NCI-H1105 (cell line): ENCODE measurements at regions not wholly inside any gene's neighbourhood (a gene's known extent, or its start where the extent isn't known, plus 50 kb on each side); places are given as distances from the start of the nearest gene placed in this dataset.
A peak's percentile ranks its signal among the peaks of the same experiment; 100 is the strongest.

Experiments
- DNase-seq: peaks from one replicate; lab custom pipeline; 2025; lab: John Stamatoyannopoulos, UW

DNA sequence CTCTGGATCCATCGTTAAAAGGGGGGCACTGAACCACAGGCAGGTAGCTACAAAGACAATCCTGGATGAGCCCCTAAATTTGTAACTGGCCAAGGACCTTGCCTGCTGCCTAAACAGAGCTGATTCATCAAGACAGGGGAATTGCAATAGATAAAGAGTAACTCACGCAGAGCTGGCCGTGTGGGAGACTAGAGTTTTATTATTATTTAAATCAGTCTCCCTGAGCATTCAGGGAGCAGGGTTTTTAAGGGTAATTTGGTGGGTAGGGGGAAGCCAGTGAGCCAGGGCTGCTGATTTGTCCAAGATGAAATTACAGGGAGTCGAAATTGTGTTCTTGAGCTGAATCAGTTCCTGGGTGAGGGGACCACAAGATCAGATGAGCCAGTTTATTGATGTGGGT, 885.1 kb upstream of the CADM2 start:
- DNase-seq, result no peak

DNA sequence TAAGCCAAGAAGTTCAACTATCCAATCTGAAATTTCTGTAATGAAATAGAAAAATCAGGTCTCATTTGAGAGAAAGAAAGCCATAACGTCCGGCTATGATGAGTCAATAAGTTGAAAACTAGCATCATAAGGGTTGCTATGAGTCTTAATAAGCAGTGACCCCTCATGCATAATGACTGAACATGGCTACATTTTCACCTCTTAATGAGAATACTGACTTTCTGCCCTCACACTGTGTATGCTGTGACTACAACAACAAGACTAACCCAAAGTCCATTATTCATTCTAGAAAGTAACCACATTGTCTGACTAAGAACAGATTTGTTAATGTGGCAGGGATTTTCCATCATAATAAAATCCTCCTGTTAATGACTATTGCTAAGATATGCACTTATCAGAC, 884.0 kb upstream of the CADM2 start:
- DNase-seq, result no peak

DNA sequence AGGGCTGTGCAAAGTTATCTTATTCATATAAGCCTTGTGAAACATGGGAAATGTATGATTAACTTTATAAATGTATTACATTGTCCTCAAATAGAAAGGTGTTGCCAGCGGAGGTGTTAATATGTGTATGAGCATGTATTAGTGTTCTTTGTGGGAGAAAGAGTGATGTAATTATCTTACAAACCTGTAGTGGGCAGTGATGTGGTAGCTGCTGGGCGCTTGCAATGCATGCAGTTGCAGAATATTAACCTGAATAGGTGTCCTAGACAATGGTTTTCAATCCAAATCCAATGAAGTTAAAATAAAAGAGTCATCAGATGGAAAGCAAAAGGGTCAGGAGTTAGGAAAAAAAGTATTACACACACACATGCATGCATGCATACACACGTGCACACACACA, 881.3 kb upstream of the CADM2 start:
- no peak for DNase-seq

DNA sequence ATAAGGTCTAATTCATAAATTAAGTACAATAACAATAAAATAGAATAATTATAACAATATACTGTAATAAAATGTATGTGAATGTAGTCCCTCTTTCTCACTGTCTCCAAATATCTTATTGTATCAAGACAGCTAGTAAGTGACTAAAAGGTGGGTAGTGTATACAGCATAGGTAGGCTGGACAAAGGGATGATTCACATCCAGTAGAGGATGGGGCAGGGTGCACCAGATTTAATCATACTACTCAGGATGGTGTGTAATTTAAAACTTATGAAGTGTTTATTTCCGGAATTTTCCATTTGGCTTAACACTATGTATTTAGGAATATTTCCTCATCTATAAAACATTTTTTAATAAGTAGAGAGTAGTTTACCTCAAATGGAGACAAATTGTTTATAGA, 876.1 kb upstream of the CADM2 start:
- DNase-seq, result no peak

DNA sequence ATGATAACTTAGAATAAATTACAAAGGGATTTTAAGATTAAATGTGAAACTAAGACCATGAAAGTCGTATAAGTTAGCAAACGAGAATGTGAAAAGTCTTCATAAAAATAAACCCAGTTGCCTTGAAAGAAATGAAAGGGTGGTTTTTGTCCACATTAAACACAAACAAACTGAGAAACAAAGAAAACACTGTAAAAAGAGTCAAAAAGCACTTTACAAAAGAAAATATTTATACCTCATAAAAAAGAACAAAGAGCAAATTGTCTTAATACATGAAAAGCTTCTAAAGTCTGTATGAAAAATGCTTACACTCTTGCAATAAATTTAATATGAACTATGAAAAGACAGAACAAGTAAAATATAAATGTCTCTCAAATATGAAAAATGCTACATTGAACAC, 865.9 kb upstream of the CADM2 start:
- DNase-seq, result no peak

DNA sequence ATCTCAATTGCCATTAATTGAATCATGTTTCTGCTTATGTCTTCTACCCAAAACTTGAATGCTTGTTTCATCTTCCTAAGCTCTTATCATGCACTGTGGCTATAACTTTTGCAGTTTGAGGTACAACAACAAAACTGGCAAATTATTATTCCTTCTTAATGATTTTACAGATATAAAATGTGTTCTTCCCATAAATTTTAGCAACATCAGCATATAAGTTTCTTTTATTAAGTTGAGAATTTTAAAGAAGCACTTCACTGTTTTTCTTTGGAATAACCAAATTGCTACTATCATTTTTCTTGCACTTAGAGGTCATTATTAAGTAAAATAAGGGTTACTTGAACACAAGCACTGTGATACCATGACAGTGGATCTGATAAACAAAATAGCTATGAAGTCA, 862.6 kb upstream of the CADM2 start:
- no peak for DNase-seq

DNA sequence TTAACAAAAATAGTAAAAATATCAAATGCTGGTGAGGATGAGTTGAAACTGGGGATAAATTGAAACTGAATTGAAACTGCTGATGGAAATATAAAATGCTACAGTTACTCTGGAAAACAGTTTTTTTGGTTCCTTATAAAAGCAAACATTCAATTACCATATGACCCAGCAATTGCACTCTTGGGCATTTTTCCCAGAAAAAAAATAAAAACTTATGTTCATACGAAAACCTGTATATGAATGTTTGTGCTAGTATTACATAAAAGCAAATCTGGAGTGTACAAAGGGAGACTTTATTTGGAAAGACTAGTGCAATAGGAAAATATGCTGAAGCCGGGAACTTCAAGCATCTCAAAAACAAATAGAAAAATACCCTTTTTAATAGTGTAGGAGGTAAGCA, 857.9 kb upstream of the CADM2 start:
- no peak for DNase-seq

DNA sequence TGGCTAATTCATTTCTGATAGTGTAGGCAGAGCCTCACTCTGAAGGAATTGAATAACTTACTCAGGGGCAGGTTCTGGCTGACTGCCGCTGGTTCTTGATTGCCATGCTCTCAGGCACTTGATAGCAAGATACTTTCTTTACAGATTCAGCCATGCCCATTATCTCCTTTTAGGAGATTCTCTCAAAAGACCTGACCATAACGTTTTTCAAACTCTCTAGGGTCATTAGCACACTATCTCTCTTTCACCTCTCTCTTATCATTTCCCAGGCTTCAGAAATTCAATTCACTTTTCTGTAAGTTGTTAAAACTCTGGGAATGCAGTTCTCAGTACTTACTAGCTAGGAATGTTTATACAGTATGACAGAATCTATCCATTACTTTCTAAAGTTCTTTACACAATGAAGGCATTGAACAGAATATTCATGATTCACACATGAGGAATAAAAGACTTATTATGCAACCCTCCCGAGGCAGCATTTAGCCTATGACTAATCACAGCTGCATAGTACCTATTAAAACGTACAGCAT, 850.3 kb upstream of the CADM2 start:
- no peak for DNase-seq

DNA sequence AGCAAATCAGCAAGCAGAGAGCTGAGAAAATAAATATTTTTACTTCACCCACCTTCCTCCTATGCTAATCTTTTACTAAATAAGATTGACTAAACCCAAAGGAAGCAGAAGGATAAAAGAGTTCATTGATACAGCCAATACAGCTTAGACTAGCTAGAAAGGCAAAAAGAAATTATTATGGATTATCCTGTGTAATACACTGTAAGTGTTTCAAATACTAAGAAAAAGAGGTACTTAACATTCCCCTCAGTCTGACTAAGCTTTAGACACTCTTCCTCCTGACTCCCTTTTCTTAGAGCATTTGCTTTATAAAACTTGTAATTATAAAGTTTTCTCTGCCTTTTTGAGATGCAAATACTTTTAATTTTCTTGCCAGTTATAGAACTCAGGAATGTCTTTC, 848.9 kb upstream of the CADM2 start:
- no peak for DNase-seq

DNA sequence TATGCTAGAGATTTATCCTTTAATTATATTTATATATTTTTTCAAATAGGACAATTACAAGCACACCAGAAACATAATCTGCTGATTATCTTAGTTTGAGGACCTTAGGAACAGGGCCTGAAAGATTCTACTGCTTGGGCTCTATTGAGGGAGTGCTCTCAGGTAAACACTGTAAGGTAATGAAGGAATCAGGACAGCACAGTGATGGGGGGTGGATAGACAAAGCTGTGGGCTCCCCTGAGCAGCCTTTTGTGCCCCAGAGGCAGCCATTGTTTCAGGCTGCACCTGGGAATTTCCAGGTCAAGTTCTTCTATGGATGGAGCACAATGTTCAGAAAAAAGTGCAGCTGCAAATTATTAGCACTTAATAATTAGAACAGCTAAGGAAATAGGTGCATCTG, 848.0 kb upstream of the CADM2 start:
- DNase-seq, result no peak

DNA sequence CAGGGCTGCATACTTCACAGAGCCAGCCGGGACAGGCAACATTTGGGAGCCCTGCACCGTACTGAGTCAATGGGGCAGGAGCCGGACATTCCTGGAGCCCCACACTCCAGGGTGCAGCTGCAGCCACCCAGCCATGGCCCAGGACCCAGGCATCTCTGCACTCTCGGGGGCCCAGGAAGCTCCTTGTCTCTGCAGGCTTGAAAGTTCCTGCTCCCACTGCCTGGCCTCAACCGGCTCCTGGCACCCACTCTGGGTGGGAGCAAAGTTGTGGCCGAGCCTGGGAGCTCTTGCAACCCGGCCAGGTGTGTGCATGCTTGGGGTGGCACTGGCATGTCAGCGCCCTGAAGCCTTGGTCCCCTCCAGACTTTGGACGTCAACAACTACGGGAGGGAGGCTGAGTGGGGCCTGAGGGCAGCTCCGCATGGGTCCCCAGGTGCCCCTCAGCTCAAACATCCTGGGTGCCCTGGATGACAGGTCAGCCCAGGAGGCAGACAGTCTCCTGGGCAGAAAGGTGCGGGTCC, 833.5 kb upstream of the CADM2 start:
- DNase-seq, result no peak

DNA sequence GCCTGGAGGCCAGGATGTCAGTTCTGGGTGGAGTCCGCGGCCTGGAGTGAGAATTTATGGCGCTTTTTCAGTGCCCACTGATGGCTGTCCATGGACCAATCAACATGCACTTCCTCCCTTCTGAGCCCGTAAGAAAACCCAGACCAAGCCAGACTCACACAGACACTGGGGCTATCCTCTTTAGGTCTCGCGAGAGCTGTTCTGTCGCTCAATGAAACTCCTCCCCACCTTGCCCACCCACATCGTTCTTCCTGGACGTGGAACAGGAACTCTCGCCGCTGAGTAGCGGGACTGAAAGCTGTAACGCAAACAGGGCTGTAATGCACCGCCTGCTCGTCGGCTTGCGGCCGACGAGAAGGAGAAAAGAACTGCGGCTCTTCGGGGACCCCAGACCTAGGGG, 833.0 kb upstream of the CADM2 start:
- no peak for DNase-seq

DNA sequence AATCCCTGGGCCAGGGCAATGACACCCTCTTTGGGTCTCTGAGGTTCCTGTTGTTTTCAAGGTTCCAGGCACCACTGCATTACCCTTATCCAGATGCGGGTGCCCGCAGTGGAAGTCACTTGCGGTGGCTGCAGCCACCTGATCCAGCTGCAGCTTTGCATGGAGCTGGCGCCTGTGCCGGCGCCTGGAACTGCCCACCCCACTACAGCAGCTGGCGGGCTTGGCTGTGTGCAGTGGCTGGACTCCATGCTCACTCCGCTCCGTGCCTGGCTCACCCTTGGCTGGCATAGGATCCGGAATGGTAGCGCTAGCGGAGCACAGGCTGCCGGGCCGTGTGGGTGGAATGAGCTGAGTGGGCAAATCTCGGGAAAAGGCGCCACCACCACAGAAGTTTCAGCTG, 832.6 kb upstream of the CADM2 start:
- no peak for DNase-seq

DNA sequence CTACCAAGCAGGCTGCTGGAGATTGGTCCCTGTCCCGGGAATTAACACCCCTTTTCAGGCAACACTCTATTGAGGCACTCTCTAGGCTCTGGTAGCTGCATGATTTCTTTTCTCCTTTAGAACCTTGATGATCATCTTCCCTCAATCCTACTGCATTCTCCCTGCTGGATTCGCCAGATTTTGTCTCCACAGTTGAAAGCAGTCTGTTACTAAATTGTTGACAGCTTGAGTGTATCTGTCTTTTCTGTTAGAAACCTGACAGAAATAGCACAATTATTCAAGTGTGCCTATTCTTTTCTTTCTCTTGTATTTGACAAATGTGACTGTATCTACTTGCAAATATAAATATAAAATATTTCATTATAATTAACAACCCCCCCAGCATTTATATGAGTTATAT, 830.8 kb upstream of the CADM2 start:
- no peak for DNase-seq

DNA sequence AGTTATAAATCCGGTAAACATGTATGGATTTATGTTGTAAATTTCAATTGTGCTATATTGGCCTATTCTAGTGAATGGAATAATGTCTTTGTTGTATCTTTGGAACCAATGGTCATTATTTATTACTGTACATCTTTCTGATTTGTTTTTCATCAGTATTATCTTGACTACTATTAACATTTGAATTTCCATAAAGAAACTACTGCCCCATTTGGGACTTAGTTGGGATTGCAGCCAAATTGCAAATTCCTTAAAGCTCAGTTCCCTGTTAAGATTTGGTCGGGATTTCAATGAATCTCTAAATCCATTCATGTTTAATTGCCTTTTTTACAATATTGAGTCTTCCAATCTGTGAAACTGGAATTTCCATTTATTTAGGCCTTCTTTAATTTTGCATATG, 822.4 kb upstream of the CADM2 start:
- no peak for DNase-seq

DNA sequence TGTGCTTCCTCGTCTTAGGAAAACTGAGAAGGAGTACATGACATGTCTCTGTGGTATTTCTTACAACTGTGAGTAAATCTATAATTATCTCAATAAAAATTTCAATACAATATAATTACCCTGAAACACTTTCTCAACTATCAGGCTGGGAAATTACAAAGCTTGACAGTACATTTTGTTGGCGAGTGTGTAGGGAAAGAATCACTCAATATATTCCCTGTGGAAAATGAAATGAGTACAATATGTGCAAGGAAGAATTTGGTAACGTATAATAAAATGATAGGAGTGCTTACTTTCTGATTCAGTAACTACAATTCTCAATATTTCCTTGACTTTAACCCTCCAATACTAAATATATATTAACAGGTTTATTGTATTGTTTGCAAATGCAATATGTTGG, 818.2 kb upstream of the CADM2 start:
- DNase-seq, result no peak

DNA sequence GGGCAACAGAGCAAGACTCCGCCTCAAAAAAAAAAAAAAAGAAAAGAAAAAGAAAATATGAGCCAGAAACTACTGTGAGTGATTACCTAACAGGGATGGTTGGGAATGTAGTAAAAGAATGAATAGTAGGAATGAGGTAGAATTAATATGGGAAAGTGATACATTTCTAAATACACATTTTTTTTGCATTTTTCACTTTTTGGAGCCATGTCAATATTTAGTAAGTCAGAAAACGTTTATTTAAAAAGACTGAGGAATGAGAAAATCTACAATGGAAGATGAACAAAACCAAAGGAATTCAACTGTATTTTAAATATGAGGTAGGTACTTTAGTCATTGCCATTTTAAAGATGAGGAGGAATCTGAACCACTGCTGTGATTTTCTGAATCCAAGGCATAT, 817.2 kb upstream of the CADM2 start:
- DNase-seq, result no peak

DNA sequence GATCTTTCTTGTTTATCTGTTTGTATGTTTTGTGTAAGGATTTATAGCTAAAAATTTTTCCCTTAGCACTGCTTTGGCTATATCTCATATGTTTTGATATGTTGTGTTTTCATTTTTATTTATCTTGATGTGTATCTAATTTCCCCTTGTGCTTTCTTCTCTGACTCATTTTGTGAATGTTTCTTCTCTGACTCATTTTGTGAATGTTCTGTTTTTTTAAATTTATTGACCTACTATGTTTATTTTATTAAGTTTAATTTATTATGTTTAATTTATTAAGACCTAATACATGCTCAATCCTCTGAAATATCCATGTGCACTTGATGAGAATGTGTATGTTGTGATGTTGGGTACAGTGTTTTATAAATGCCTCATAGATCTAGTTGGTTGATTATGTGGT, 793.5 kb upstream of the CADM2 start:
- no peak for DNase-seq

DNA sequence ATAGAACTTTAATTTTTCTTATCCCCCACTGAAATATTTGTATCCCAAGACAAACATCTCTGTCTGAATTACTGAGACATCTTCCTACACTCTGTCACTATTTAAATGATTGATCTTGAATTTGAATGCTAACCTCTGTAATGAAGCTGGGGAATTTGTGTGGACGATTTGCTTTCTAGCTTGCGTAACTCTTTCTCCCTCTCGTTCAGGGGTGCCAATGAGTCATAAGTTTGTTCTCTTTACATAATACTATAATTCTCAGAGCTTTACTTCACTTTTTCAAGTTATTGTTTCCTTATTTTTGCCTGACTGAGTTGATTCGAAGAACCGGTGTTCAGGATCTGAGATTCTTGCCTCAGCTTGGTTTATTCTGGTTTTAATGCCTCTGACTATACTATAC, 783.3 kb upstream of the CADM2 start:
- DNase-seq, result no peak

DNA sequence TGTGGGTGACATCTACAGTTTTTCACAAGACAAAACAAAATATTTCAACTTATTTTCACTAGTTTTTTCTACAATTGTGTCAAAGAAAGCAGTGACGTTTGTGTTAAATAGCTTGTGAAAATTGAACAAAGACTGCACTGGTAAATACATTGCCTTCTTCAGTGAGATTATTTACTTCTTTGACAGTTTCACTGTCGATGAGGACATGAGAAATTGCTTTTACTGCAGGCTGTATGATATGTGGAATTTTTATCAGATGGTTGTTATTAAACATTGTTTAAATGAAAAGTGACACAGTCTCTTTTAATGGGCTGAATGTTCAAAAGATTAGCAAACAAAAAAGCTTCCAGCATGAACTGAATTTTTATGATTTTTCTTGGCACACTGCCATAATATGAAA, 773.9 kb upstream of the CADM2 start:
- peak; percentile 10 for DNase-seq

DNA sequence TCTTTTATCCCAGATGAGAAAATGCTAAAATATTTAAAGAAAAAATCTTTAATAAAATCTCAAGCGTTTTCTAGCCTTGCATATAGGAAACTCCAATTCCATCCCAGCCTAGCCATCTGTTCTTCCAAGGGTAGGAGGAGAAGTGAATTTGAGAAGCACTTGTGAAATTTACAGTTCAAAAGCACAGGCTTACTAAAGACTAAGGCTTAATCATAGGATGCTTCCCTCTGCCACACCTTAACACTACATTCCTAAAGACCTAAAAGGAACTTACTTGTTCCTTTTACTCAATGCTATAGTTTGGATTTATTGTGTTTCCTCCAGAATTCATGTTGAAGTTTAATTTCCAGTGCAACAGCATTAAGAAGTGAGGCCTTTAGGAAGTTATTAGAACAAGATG, 764.8 kb upstream of the CADM2 start:
- DNase-seq, result no peak

DNA sequence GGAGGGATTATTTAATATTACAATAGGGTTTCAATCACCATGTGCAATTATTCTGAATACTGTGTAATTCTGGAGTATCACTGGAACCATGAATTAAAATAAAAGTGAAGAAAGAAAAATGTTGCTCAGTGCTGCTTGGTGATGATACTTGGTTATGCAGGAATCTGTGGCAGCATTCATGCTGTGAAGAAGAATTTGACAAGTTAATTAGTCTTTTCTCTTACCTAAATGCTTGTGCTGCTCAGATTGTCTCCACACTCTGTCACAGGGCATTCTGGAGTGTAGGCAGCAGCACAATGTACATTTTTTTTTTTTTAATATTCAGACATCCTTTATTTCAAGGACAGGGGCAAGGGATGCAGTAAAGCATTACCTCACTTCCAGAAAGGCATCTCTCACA, 749.3 kb upstream of the CADM2 start:
- no peak for DNase-seq

DNA sequence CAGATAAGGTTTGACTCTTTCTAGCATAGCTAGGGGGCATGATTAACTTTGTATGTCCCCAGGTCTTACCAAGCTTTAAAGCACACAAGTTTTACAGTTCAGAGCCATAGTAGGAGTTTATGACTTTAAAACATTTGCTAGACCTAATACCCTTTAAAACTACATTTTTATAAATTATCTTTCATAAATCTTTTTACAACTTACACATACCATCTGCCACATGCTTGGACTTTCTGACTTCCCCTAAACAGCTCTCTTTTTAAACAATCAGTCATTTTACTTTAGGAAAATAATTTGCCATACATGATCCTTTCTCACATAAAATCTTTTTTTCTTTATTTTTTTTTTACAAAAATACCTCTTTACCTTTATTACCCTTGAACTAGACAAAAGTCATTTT, 735.3 kb upstream of the CADM2 start:
- DNase-seq, result no peak

DNA sequence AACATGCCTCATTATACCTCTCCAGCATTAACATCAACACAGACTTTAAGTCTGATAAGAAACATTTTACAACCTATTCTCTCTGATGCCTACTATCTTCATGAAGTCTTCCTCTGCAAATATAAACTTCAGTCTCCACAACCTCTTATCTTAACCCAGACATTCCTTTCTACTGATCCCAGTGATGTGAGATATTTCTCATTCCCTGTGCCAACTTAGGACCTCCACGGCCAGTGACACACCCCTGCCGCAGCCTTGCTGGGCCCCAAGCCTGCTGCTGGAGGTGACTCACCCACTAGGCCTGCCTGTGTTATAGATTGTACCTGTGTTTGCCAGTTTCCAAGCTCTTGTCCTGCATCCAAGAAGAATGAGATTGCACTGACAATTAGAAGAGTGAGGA, 734.5 kb upstream of the CADM2 start:
- no peak for DNase-seq

DNA sequence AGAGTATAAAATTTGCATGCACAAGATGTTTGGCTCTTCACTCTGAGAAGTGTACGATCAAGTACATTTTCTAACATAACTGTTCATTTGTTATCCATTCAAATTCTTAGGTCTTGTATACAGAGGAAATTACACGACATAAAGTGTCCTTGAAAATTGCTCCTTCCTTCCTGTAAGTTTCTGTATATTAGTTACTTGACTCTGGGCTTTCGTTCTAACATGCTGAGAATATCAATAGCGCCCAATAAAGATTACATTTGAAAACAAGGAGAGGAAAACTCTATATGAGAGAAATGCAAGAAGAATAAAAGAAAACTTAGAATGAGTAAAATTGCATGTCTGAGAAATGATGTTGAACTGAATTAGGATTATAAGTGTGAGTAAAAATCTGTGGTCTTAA, 722.5 kb upstream of the CADM2 start:
- DNase-seq, result no peak
